Peyer's patch (tissue), 4 donors: ENCODE measurements at regions not wholly inside any gene's neighbourhood (a gene's known extent, or its start where the extent isn't known, plus 50 kb on each side); places are given as distances from the start of the nearest gene placed in this dataset.

Experiments
- CTCF ChIP-seq, 6 experiments: fragments of 450-650 bp in 4 of 6; fragments of 200-600 bp in 2 of 6; sonication (generic) in 1 of 6; IDR thresholded peaks; one replicate each; pipeline ENCODE4 v1.5.1; 2017 to 2019; ENCODE audit warnings: antibody characterized with exemption in 6 of 6, mild to moderate bottlenecking in 3 of 6, moderate library complexity in 1 of 6
- POLR2A ChIP-seq, 2 donors: fragments of 450-650 bp; IDR thresholded peaks; one replicate each; pipeline ENCODE4 v1.5.1; 2017; ENCODE audit warnings: antibody characterized with exemption in 2 of 2, mild to moderate bottlenecking in 2 of 2, moderate library complexity in 2 of 2

GRCh38 chr2:198852248-198852647 is 605.5 kb downstream of the SATB2 start:
- TF ChIP-seq POLR2A (IDR thresholded peaks at IDR 0.05) (no peak), CTCF (IDR thresholded peaks at IDR 0.05) (no peak)
